Cardiac muscle cell (in vitro differentiated cells and primary cell): ENCODE measurements at regions not wholly inside any gene's neighbourhood (a gene's known extent, or its start where the extent isn't known, plus 50 kb on each side); places are given as distances from the start of the nearest gene placed in this dataset.
"Not testable (repeated sequence)": the region's sequence is repeated elsewhere in the genome, so short reads cannot be mapped to it uniquely, and the experiment has no call there.

Experiments used
- DNase-seq, 2 donors: peaks; one replicate each; pipeline versions ENCODE4 v3.0.0 to v3.0.0-alpha.2; 2010 to 2017; ENCODE audit warnings: low read depth in 1 of 2, low spot score in 1 of 2
- H3K27ac ChIP-seq: fragments of 200-600 bp; sonication (generic); 2 replicates; pipeline ENCODE4 v1.5.1; 2016
- H3K27me3 ChIP-seq: fragments of 200-600 bp; sonication (generic); 2 replicates; pipeline ENCODE4 v1.6.0; 2016; ENCODE audit warnings: control low read depth
- H3K36me3 ChIP-seq: fragments of 200-600 bp; sonication (generic); 2 replicates; pipeline ENCODE4 v1.5.1; 2016; ENCODE audit warnings: control low read depth
- H3K4me1 ChIP-seq: fragments of 200-600 bp; sonication (generic); 2 replicates; pipeline ENCODE4 v1.8.1; 2017; ENCODE audit warnings: low read depth, mild to moderate bottlenecking, mixed run types
- H3K4me3 ChIP-seq: fragments of 200-600 bp; sonication (generic); 2 replicates; pipeline ENCODE4 v1.5.1; 2016; ENCODE audit warnings: mild to moderate bottlenecking
- H3K9me3 ChIP-seq: fragments of 200-600 bp; sonication (generic); 2 replicates; pipeline ENCODE4 v1.5.1; 2017; ENCODE audit warnings: low read depth, mild to moderate bottlenecking, control low read depth
- CTCF ChIP-seq: IDR thresholded peaks from 2 replicates; pipeline ENCODE4 v1.5.1; 2012; ENCODE audit warnings: low read depth, mild to moderate bottlenecking, low read length

- no peak for TF ChIP-seq CTCF
- Histone ChIP-seq H3K27me3 (peaks cover 22% of the 10 kb centered on the region), H3K27ac (no peak overlapping the region), H3K4me3 (no peak overlapping the region), H3K36me3 (no peaks in the 10 kb centered on the region), H3K9me3 (no peaks in the 10 kb centered on the region), H3K4me1 (no peaks in the 10 kb centered on the region)
- no peak for DNase-seq
These were observed 758.5 kb upstream of the CTNND2 start for GRCh38 chr5:12662545-12663314.

- no peak for TF ChIP-seq CTCF
- H3K27ac ChIP-seq: no peak overlapping the region
- peaks cover 13% of the 10 kb centered on the region for H3K27me3 ChIP-seq
- DNase-seq: no peak
- H3K4me3 ChIP-seq: no peak overlapping the region
- no peaks in the 10 kb centered on the region for H3K4me1 ChIP-seq
- H3K36me3 ChIP-seq: no peaks in the 10 kb centered on the region
- no peaks in the 10 kb centered on the region for H3K9me3 ChIP-seq
These were observed 757.5 kb upstream of the CTNND2 start for GRCh38 chr5:12661617-12662370.

- not testable (repeated sequence) for H3K27ac ChIP-seq, H3K4me3 ChIP-seq, DNase-seq, H3K4me1 ChIP-seq, H3K36me3 ChIP-seq, H3K27me3 ChIP-seq, H3K9me3 ChIP-seq
These were observed 756.2 kb upstream of the CTNND2 start for GRCh38 chr5:12660279-12661107.

- no peaks in the 10 kb centered on the region for H3K9me3 ChIP-seq
- H3K27ac ChIP-seq: no peak overlapping the region
- H3K36me3 ChIP-seq: no peaks in the 10 kb centered on the region
- no peak for TF ChIP-seq CTCF
- no peaks in the 10 kb centered on the region for H3K27me3 ChIP-seq
- H3K4me3 ChIP-seq: no peak overlapping the region
- DNase-seq: no peak
- no peaks in the 10 kb centered on the region for H3K4me1 ChIP-seq
These were observed 755.4 kb upstream of the CTNND2 start for GRCh38 chr5:12659686-12660085.

GRCh38 chr5:12658871-12659446, 754.7 kb upstream of the CTNND2 start:
- Histone ChIP-seq H3K4me1 (no peaks in the 10 kb centered on the region), H3K9me3 (no peaks in the 10 kb centered on the region), H3K27me3 (no peaks in the 10 kb centered on the region), H3K27ac (no peak overlapping the region), H3K36me3 (no peaks in the 10 kb centered on the region), H3K4me3 (no peak overlapping the region)
- no peak for DNase-seq
- no peak for TF ChIP-seq CTCF

- H3K9me3 ChIP-seq, DNase-seq, H3K27me3 ChIP-seq, H3K27ac ChIP-seq, H3K36me3 ChIP-seq, H3K4me1 ChIP-seq, H3K4me3 ChIP-seq: not testable (repeated sequence)
These were observed 753.7 kb upstream of the CTNND2 start for GRCh38 chr5:12657914-12658474.
